Gastroesophageal sphincter (tissue), 2 donors: ENCODE measurements at regions not wholly inside any gene's neighbourhood (a gene's known extent, or its start where the extent isn't known, plus 50 kb on each side); places are given as distances from the start of the nearest gene placed in this dataset.

Experiments
- EP300 ChIP-seq: sonication (generic); formaldehyde crosslinking; IDR thresholded peaks from one replicate; pipeline ENCODE4 v1.6.1; 2017; ENCODE audit warnings: antibody characterized with exemption, mild to moderate bottlenecking
- POLR2A ChIP-seq, 2 donors: fragments of 450-650 bp; IDR thresholded peaks; one replicate each; pipeline ENCODE4 v1.6.1; 2017; ENCODE audit warnings: antibody characterized with exemption in 2 of 2, mild to moderate bottlenecking in 2 of 2, moderate library complexity in 1 of 2
- POLR2AphosphoS5 ChIP-seq: sonication (generic); formaldehyde crosslinking; IDR thresholded peaks from one replicate; pipeline ENCODE4 v1.6.1; 2017; ENCODE audit warnings: antibody characterized with exemption

DNA sequence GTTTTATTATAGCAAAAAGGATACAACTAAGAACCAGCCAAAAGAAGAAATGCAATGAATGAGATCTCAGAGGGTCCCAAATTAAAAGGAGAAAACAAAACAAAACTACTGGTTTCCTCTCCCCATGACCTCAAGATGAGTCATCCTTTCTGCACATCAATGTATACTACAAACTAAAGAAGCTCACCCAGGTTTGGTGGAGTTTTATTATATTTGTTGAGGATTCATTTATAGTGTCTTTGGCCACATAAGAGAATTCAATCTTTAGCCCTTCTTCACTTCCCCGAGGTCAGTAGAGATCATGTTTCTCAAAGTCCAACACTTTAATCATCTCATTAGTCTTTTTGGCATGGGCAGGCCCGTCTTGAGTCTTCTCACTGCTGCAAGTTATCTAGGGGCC lies 210.6 kb downstream of the SLC6A15 start:
- TF ChIP-seq POLR2AphosphoS5 (no peak), POLR2A (IDR thresholded peaks at IDR 0.05) (no peak), EP300 (no peak)
